HG02938 (cell line): ENCODE measurements at regions not wholly inside any gene's neighbourhood (a gene's known extent, or its start where the extent isn't known, plus 50 kb on each side); places are given as distances from the start of the nearest gene placed in this dataset.

Experiments
- ATAC-seq: cut with Tn5 transposase; IDR thresholded peaks from one replicate; pipeline ENCODE4 v1.9.1; 2021; ENCODE audit warnings: mild to moderate bottlenecking, moderate library complexity; ENCODE audit not compliant: unreplicated experiment

DNA sequence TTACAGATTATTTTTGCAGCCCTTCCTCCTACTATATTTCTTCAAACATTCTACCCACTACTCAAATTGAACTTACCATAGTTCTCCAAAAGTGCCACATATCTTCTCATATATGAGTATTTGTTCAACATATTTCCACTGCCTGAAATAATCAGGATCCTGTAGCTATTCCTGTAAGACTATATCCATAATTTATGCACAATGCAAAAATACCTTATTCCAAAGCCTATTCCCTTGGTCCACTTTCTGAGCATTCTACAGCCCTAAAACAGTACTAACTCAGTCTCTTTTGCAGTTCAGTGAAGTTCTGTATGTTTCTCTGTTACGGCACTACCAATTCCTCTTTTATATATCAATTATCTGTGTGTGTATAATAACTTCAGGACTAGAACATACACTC lies 1283.7 kb upstream of the ADGRL2 start:
- ATAC-seq, result no peak

DNA sequence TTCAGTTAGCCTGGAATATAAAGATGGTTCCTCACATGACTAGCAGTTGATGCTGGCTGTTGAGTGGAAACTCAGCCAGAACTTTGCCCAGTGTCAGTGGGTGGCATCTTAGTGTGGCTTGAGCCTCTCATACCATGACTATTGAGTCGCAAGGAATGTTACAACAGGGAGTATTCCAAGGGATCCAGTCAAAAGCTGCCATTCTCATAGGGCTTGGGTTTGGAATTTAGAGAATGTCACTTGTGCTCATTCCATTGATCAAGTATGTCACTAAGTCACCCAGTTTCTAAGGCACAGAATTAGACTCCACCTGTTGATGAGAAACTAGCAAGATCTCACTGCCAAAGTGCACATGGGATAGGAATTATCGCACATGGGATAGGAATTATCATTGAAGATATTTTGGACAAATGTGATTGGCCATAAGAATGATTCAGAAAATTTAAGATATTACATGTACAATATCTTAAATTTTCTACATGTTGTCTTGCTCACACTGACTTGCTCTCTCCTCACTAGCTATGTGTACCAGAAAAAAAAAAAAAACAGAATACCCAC lies 1290.7 kb upstream of the ADGRL2 start:
- ATAC-seq, result no peak

DNA sequence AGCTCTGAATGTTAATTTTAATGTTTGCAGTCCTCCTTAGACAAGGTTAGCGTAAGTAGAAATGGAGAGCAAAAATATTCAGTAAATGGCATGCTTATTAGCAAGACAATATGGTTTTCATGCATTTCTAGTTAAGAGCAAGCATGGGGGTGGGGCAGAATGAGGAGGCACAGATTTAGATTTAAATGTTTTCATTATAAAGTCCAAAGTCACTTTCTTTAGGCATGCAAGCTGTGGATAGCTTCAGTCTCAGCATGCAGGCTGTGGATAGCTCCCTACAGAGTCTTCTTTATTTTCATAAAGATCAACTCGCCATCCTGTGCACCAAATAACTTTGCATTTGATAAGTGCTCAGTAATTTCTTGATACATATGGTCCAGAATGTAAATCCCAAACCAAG lies 1294.5 kb upstream of the ADGRL2 start:
- no peak for ATAC-seq

DNA sequence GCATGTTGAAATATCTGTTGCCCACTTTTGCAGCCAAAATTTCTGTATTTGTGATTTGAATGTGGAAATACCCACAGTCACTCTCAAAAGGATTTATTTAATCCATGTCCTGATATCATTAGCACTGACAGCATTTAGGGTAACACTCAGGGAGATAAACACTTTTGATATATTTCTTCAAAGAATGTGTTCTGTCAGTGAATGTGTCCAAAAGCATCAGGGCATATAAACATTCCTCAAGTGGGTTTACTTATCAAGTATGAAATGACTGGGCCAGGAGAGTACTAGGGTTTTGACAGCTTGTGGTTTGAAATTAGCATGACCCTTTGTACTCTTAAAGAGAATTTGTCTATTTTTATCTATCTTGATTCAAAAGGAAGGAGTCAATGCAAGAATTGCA lies 1302.1 kb upstream of the ADGRL2 start:
- no peak for ATAC-seq

DNA sequence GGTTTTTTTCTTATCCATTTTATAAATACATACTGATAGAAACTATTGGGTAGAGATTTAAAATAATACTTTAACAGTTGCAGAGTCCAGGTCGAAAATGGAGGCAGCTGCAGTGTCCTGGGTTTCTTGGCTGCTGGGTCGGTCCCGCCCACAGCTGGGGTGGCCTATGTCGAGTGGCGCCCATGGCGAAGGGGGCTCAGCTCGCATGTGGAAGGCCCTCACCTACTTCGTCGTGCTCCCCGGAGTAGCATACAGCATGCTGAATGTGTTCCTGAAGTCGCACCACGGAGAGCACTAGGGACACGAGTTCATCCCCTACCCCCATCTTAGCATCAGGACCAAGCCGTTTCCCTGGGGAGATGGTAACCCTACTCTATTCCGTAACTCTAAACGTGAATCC lies 1304.9 kb upstream of the ADGRL2 start:
- no peak for ATAC-seq

DNA sequence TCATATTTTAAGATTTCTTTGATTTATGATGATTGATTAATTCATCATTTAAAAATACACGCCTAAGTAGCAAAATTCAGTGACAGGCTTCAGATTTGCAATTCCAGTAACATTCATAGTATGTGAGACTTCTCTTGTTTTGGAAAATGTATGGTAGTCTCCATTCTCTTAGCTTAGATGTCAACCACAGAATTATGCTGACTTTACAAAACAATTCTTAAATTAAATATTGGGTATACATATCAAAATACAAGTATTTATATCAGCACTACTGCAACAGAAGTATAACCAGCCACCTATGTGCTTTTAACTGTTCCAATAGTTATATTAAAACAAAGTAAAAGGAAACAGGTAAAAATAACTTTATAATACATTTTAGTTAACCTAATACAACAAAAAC lies 1328.6 kb upstream of the ADGRL2 start:
- no peak for ATAC-seq

DNA sequence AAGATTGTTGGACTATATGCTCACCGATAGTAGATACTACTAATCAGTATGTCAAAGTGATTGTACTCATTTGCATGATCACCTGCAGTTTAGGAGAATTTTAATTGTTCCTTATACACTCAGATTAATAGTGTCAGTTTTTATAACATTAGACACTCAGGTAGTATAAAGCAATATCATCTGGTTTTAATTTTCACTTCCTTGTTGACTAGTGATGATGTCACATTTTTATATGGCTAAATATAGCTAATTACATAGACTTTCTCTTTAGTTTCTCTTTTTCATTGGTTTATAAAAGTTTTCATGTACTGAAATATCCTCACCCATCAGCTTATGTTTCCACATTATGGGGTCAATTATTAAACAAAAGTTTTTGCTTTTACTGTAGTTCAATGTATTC lies 1332.4 kb upstream of the ADGRL2 start:
- ATAC-seq, result no peak

DNA sequence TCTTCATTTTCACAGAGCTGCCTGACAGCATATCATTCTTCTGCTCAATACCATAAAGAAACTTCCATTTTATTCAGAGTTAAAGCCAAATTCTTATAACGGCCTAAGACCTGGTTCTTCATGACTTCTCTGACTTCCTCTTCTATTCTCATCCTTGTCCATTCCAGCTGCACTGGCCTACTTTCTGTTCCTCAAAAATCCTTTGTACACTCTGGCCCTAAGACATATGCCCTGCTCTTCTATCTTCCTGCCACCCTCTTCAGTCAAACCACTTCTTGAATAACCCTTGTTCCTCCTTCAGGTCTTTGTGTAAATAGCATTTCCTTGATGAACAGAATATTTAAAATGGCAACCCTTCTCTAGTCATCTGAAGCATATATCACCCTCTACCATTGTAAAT lies 1338.7 kb upstream of the ADGRL2 start:
- ATAC-seq, result no peak

DNA sequence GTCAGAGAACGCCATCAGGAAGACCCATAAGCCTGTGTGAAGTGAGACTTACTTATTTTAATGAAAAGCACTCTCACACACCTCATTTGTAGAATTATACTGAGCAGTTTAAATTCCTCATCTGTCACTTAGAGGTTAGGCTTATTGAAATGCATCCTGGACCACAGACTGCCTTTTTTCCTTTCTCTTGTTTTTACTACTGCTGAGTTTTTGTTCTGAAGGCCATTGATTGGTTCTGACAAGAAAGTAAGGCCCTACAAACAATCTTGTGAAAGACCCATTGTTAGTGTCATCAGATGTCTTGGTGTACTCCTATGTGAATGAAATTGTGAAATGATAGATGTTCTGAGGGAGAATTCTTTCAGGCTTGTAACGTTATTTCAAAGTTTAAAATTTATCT lies 1343.3 kb upstream of the ADGRL2 start:
- no peak for ATAC-seq

DNA sequence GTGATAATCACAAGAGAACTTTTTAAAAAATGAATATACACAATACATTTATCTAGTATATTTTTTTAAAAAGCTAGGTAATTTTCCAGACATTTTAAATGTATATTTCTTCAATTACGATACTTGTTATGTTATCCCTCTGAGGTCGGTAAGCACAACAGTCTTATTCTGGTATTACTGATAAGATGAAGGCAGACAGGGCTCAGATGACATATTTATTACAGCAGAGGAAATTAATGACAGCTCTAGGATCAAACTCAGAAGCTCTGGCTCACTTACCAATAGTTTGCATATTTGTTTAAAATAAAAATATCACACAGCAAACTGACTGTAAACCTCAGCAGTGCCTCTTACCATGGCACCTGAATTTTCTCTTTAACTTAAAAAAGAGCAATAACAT lies 1347.0 kb upstream of the ADGRL2 start:
- ATAC-seq, result no peak

DNA sequence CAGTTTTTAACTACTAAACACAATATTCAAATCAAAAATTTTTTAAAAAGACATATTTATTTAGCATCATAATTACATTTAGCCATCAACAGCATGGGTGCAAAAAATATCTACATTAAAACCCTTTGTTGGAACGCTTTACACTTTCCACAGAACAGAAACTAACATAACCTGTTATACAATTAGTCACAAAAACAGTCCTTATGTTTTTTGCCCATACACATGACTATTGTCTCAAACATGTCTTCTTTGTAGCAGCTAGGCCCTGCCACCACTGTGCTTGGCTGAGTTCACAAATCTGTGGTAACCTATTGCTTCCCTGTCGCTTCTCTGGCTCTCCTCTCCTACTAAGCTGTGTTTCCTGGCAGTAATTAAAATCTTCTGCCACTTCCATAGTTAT lies 1350.0 kb upstream of the ADGRL2 start:
- ATAC-seq, result no peak

DNA sequence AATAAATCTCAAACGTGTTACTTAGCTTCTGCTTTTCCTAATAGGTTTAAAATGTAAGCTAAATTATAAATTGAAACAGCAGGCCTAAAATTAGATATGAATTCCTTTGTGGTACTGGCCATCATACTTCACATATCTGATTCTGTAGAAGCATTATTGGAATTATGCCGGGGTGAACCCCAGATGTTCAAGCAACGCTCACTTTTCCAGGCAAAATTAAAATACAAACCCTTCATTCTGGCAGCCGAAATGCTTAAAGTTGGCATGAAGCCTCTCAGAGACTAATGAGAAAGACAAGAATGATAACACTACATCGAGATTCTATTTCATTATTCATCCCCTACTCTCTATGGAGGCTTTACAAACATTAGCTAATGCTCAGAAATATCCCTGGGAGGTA lies 1352.7 kb upstream of the ADGRL2 start:
- no peak for ATAC-seq

DNA sequence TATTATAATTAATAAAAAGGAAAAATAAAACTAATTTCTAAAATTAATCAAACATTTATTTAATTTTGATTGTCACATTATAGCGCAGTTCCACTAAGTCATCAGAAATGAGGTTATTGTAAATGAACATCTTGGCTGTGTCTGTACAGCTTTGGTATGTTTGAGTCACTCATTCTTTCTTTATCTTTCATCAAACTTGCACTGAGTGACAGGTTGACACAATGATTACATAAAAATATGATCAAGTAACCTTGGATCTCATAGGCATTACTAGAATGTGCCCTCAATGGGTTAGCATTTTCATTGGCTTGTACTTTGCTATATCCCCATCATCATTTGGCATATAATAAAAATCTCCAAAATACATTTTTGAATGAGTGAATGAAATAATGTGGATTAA lies 1353.2 kb upstream of the ADGRL2 start:
- no peak for ATAC-seq

DNA sequence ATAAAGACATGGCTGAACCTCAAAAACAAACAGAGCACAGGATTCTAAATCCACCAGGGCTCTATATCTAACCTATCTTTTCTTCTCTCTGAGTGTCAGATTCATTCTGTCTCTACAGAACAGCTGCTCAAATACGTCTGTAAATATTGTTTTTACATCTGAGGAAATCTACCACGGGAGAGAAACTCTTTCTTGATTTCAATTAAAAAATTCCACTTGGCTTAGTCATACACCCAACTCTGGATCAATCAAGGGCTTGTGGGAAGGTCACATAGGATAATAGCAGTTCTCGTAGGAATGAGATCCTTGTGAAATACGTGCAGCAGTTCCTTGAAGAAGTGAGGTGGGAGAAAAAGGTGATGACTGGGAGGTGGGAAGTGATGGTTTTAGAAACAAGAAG lies 1355.7 kb upstream of the ADGRL2 start:
- ATAC-seq, result no peak

DNA sequence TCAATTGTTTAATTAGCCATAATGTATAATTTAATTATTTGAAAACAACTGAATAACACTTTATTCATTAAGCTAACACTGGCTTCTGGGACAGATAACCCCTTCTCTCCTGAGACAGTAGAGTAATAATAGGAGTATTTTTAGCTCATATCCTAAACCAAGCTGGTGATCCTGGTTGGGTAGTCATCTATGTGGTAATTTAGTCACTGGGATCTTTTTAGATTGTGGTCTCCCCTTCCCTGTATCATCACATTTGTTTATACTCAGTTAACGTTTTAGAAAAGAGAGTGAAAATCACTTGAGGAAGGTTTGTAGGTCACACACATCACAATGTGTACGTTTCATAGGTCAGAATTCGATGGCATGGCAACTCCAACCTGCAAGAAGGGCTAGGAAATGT lies 1356.6 kb upstream of the ADGRL2 start:
- no peak for ATAC-seq

DNA sequence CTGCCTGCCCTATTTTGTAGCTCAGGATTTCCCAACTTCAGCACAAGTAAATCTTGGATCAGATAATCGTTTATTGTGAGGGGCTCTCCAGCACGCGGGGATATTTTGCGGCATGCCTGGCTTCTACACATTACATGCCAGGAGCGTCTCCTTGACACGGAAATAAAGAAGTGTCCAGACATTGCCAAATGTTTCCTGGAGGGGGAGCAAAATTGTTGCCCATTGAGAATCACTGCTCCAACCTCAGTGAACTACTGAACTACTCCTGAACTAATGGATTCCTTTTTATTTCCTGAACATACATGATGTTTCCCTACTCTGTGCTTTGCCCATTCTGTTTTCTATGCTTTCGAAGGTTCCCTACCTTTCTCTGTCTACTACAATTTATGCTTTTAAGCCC lies 1359.1 kb upstream of the ADGRL2 start:
- ATAC-seq, result no peak

DNA sequence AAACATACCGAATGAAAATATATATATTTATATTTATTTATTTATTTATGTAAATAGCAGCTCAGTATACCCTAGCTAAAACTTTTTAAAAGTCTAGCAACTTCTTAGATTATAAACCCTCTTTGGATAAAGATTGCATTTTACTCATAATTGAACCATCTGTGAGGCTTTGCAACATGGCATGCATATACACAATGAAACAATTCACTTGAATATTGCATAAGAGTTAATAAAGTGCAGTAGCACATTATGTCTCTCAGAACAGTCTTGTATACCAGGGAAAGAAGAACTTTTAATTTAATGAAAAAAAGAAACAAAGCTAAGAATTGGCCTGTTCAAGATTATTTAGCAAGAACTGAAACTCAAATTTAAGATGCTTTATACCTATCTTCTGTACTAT lies 1363.9 kb upstream of the ADGRL2 start:
- ATAC-seq, result no peak

DNA sequence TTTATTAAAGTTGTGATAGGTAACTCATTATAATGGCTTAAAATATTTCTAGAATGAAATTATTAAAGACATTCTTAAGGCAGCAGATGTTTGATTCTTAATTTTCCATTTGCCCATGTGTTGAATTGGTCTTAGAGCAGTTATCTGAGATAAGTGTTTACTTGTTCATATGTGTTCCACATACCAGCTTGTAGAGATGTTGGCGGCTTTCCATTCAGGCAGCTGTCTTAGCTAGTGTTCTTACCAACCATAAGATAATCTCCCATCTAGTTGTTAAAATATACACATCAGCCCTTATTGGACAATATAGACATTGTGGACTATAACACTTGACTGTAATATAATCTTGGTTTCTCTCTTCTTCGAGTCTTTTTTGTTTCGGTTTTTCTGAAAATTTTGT lies 1372.9 kb upstream of the ADGRL2 start:
- ATAC-seq, result no peak

DNA sequence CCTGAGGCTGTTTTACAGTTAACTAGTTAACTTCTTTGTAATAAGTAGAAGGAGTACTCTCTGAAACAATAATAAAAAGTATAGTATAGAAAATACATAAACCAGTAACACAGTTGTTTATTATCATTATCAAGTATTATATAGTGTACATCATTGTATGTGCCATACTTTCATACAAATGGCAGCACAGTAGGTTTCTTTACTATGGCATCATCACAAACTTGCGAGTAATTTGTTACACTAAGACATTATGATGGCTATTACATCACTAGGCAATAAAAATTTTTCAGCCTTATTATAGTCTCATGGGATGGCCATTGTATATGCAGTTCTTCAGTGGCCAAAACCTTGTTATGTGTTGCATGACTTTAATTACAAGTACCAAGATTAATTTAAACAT lies 1376.5 kb upstream of the ADGRL2 start:
- ATAC-seq, result no peak

DNA sequence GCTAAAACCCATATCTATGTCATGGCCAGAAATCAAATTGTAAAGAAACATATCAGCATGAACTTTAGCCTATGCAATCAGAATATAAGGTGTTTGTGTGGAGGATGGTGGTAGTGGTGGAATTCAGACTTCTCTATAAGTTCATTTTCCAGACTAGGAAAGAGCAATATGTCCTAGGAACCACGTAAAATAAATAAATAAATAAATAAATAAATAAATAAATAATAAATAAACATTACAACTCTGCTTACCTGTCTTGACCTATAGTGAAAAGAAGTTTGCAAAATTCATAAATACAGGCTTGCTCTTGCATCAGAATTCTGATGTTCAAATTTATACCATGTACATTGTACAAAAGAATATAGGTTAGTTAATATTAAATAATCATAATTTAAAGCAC lies 1382.6 kb upstream of the ADGRL2 start:
- no peak for ATAC-seq

DNA sequence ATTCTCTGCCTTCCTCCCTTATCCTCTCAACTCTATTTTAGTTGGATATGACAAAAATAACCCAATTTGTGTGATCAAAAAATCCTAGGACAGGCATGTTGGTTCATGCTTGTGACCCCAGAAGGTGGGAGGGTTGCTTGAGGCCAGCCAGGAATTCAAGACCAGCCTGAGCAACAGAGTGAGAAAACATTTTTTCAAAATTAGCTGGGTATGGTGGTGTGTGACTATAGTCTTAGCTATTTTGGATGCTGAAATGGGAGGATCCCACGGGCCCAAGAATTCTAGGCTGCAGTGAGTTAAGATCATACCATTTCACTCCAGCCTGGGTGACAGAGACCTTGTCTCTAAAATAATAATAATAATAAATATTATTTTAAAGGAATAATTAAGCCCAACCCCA lies 1383.1 kb upstream of the ADGRL2 start:
- no peak for ATAC-seq

DNA sequence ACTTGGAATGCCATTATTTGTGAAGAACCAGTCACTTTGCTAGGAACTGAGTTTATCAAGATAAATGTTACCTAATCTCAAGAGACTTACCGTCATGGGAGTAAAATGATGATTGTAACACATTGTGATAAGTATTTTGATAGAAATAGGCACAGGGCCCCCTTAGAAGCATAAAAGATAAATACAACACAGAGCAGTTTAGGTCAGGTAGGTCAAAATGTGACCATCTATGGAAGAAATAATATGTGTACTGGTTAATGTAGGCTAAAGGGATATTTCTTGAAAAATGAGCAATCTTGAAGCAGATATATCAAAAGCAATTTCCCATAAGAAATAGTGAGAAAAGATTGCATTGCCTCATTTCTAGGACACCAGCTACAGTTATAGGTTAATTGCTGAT lies 1386.8 kb upstream of the ADGRL2 start:
- ATAC-seq, result no peak

DNA sequence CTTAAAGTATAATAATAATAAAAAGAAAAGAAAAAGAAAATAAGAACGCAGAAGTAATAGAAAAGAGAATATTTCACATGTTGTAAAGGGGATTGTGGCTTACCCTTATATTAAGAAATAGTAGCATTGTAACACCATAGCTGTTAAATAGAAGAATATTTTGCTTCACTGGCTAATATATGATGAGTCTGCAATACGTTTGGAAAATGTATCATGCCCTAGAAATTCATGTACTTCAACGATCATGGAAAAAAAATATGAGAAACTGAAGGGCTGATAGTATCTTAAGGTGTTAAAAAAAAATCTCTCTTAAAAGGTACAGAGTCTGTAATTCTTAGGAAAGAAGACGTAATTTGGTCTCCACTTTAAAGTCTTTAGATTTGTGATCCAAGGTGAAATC lies 1390.5 kb upstream of the ADGRL2 start:
- no peak for ATAC-seq

DNA sequence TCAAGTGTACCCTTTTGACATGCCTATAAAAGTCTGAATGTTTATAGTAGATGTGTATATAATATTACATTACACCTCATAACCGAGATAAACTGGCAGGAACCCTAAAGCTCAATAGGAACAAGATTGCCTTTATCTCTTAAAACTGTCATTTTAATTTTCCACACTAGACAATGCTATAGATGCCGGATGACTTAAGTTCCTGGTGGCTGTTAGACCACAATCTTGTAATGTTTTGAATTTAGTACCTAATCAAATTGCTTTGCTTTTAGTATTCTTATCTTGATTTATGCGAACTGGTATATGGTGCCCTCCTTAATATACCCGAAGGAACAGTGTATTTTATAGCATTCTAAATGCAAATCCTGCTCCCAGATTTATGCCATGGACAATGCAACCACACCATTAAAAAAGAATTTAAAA lies 1397.0 kb upstream of the ADGRL4 start:
- no peak for ATAC-seq
